ENCODE measurements at regions not wholly inside any gene's neighbourhood (a gene's known extent, or its start where the extent isn't known, plus 50 kb on each side); places are given as distances from the start of the nearest gene placed in this dataset.
"Not testable (repeated sequence)": the region's sequence is repeated elsewhere in the genome, so short reads cannot be mapped to it uniquely, and the experiment has no call there.

- TF ChIP-seq ZNF48 (tag by site-specific recombination; IDR thresholded peaks at IDR 0.05); ELK4 (IDR thresholded peaks at IDR 0.05; ENCODE audit: borderline replicate concordance, low read depth, low read length); ZNF660 (tag by site-specific recombination; IDR thresholded peaks at IDR 0.05); CTCF (tag by site-specific recombination; IDR thresholded peaks at IDR 0.05); ZNF792 (tag by site-specific recombination; IDR thresholded peaks at IDR 0.05); ZNF24 (tag by site-specific recombination; IDR thresholded peaks at IDR 0.05): not testable (repeated sequence)
Observed at GRCh38 chr4:187090832-187091231, 367.2 kb upstream of the FAT1 start.

Data from HEK293 (cell line).